ENCODE measurements at regions not wholly inside any gene's neighbourhood (a gene's known extent, or its start where the extent isn't known, plus 50 kb on each side); places are given as distances from the start of the nearest gene placed in this dataset.
"Not testable (repeated sequence)": the region's sequence is repeated elsewhere in the genome, so short reads cannot be mapped to it uniquely, and the experiment has no call there.

GRCh38 chr16:29330623-29331022 is 75.9 kb downstream of the NPIPB11 start:
- TF ChIP-seq POLR2A, CTCF (IDR thresholded peaks at IDR 0.05): not testable (repeated sequence)

Data from uterus (tissue), 2 donors.